ENCODE measurements at regions not wholly inside any gene's neighbourhood (a gene's known extent, or its start where the extent isn't known, plus 50 kb on each side); places are given as distances from the start of the nearest gene placed in this dataset.

DNA sequence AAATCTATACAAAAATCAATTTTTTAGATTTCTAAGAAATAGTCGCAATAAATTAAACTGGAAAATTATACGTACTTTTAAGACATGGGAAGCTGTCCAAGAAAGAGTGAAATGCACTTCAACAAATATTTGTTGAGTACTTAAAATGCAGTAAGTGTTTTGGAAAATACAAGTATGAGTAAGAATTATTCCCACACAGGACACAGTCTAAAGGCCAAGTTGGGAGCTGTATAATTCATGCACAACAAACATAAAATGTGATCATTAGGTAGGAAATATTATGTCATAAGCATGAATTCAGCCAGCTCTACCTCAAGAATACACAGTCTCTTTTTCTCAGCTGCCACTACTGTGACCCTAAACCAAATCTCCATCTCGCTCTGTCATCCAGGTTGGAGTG is 267.6 kb downstream of the CNTN3 start:
- DNase-seq, result no peak
- Histone ChIP-seq H3K9me3 (replicated peaks in 1 of 2; ENCODE audit: control insufficient read depth in 1 of 2, insufficient read depth in 1 of 2, low read length in 2 of 2) (no peaks in the 10 kb centered on the region), H3K27ac (ENCODE audit: low read depth in 1 of 2, low read length in 2 of 2) (no peak overlapping the region), H3K4me2 (replicated peaks; ENCODE audit: extremely low read depth, low read length, poor library complexity, severe bottlenecking) (no peak overlapping the region), H3K4me1 (ENCODE audit: control insufficient read depth in 1 of 2, insufficient read depth in 2 of 2, low read length in 2 of 2) (no peaks in the 10 kb centered on the region), H3K9ac (ENCODE audit: insufficient read depth, low read length, poor library complexity, severe bottlenecking) (no peak overlapping the region), H3K36me3 (replicated peaks in 1 of 2; ENCODE audit: control insufficient read depth in 1 of 2, insufficient read depth in 2 of 2, low read length in 2 of 2) (no peaks in the 10 kb centered on the region), H4K20me1 (ENCODE audit: insufficient read depth, low read length) (no peaks in the 10 kb centered on the region), H2AFZ (ENCODE audit: insufficient read depth, low read depth, low read length, poor library complexity, severe bottlenecking) (no peak overlapping the region), H3K4me3 (replicated peaks in 1 of 3; ENCODE audit: low read depth in 2 of 3, low read length in 3 of 3) (no peak overlapping the region), H3K79me2 (ENCODE audit: insufficient read depth, low read length) (no peaks in the 10 kb centered on the region), H3K27me3 (ENCODE audit: control insufficient read depth in 2 of 2, insufficient read depth in 2 of 2, low read length in 2 of 2) (no peaks in the 10 kb centered on the region)
- H3K4me3 Mint-ChIP-seq, result no peak overlapping the region
- peaks cover 0 to 5% (median 0%) of the 10 kb centered on the region in 7 donors for H3K9me3 Mint-ChIP-seq
- H3K4me1 Mint-ChIP-seq, result no peaks in the 10 kb centered on the region
- intact Hi-C loops (cut with micrococcal nuclease), result no loop called here
- H3K27ac Mint-ChIP-seq, result no peak overlapping the region
- H3K27me3 Mint-ChIP-seq (ENCODE audit: low read depth in 3 of 3), result no peaks in the 10 kb centered on the region
- TF ChIP-seq, protein P1, sequence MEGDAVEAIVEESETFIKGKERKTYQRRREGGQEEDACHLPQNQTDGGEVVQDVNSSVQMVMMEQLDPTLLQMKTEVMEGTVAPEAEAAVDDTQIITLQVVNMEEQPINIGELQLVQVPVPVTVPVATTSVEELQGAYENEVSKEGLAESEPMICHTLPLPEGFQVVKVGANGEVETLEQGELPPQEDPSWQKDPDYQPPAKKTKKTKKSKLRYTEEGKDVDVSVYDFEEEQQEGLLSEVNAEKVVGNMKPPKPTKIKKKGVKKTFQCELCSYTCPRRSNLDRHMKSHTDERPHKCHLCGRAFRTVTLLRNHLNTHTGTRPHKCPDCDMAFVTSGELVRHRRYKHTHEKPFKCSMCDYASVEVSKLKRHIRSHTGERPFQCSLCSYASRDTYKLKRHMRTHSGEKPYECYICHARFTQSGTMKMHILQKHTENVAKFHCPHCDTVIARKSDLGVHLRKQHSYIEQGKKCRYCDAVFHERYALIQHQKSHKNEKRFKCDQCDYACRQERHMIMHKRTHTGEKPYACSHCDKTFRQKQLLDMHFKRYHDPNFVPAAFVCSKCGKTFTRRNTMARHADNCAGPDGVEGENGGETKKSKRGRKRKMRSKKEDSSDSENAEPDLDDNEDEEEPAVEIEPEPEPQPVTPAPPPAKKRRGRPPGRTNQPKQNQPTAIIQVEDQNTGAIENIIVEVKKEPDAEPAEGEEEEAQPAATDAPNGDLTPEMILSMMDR (IDR thresholded peaks at IDR 0.05), result no peak
- 81% methylated on average over 1 of the region's 3 CpGs for WGBS (ENCODE audit: insufficient coverage)
- H3K36me3 Mint-ChIP-seq, result no peaks in the 10 kb centered on the region

DNA sequence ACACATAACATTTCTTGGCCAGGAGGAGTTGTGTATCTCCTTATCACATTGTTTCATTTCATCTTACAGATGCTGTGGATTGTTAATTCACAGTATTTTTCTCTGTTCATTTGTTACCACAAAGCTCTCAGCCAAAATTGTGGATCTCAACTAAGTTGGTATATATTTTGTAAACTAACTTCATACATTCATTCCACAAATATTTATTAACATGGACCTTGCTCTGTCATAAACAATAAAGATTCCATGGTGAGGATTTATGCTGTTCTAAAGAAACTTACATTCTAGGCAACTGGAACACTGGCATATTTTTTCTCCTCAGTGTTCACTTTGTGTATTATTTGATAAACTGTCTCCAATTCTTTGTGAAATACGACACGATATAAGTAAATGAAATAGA is 268.8 kb downstream of the CNTN3 start:
- H3K4me1 Mint-ChIP-seq, result no peaks in the 10 kb centered on the region
- Histone ChIP-seq H3K27ac (ENCODE audit: low read depth in 1 of 2, low read length in 2 of 2) (no peak overlapping the region), H3K79me2 (ENCODE audit: insufficient read depth, low read length) (no peaks in the 10 kb centered on the region), H3K9me3 (replicated peaks in 1 of 2; ENCODE audit: control insufficient read depth in 1 of 2, insufficient read depth in 1 of 2, low read length in 2 of 2) (no peaks in the 10 kb centered on the region), H3K9ac (ENCODE audit: insufficient read depth, low read length, poor library complexity, severe bottlenecking) (no peak overlapping the region), H3K4me3 (replicated peaks in 1 of 3; ENCODE audit: low read depth in 2 of 3, low read length in 3 of 3) (no peak overlapping the region), H3K36me3 (replicated peaks in 1 of 2; ENCODE audit: control insufficient read depth in 1 of 2, insufficient read depth in 2 of 2, low read length in 2 of 2) (no peaks in the 10 kb centered on the region), H3K27me3 (ENCODE audit: control insufficient read depth in 2 of 2, insufficient read depth in 2 of 2, low read length in 2 of 2) (no peaks in the 10 kb centered on the region), H2AFZ (ENCODE audit: insufficient read depth, low read depth, low read length, poor library complexity, severe bottlenecking) (no peak overlapping the region), H3K4me2 (replicated peaks; ENCODE audit: extremely low read depth, low read length, poor library complexity, severe bottlenecking) (no peak overlapping the region), H4K20me1 (ENCODE audit: insufficient read depth, low read length) (no peaks in the 10 kb centered on the region), H3K4me1 (ENCODE audit: control insufficient read depth in 1 of 2, insufficient read depth in 2 of 2, low read length in 2 of 2) (no peaks in the 10 kb centered on the region)
- H3K27ac Mint-ChIP-seq, result no peak overlapping the region
- no peak overlapping the region for H3K4me3 Mint-ChIP-seq
- no CpG with 5 or more reads among the region's 2 CpGs for WGBS (ENCODE audit: insufficient coverage)
- no peaks in the 10 kb centered on the region for H3K27me3 Mint-ChIP-seq (ENCODE audit: low read depth in 3 of 3)
- intact Hi-C loops (cut with micrococcal nuclease), result no loop called here
- peaks cover 0 to 5% (median 0%) of the 10 kb centered on the region in 7 donors for H3K9me3 Mint-ChIP-seq
- DNase-seq, result no peak
- TF ChIP-seq, protein P1 (IDR thresholded peaks at IDR 0.05), result no peak
- H3K36me3 Mint-ChIP-seq, result no peaks in the 10 kb centered on the region

Measured in CD14-positive monocyte (primary cell).